ENCODE measurements at regions not wholly inside any gene's neighbourhood (a gene's known extent, or its start where the extent isn't known, plus 50 kb on each side); places are given as distances from the start of the nearest gene placed in this dataset.

- H3K27me3 ChIP-seq (ENCODE audit: control insufficient read depth, insufficient read depth, low read length): no peaks in the 10 kb centered on the region
- no peak for DNase-seq (ENCODE audit: low read depth)
- ChIA-PET POLR2A (no interaction called here), CTCF (no interaction called here)
- TF ChIP-seq, protein P1, sequence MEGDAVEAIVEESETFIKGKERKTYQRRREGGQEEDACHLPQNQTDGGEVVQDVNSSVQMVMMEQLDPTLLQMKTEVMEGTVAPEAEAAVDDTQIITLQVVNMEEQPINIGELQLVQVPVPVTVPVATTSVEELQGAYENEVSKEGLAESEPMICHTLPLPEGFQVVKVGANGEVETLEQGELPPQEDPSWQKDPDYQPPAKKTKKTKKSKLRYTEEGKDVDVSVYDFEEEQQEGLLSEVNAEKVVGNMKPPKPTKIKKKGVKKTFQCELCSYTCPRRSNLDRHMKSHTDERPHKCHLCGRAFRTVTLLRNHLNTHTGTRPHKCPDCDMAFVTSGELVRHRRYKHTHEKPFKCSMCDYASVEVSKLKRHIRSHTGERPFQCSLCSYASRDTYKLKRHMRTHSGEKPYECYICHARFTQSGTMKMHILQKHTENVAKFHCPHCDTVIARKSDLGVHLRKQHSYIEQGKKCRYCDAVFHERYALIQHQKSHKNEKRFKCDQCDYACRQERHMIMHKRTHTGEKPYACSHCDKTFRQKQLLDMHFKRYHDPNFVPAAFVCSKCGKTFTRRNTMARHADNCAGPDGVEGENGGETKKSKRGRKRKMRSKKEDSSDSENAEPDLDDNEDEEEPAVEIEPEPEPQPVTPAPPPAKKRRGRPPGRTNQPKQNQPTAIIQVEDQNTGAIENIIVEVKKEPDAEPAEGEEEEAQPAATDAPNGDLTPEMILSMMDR (IDR thresholded peaks at IDR 0.05; ENCODE audit: insufficient read depth, low read depth, low read length): no peak
- H3K4me3 ChIP-seq (ENCODE audit: low read depth, low read length): no peak overlapping the region
- no peaks in the 10 kb centered on the region for H3K36me3 ChIP-seq (ENCODE audit: control insufficient read depth, insufficient read depth, low read length)
Measured at GRCh38 chr11:131295986-131296385, 74.4 kb upstream of the NTM start.

DNA sequence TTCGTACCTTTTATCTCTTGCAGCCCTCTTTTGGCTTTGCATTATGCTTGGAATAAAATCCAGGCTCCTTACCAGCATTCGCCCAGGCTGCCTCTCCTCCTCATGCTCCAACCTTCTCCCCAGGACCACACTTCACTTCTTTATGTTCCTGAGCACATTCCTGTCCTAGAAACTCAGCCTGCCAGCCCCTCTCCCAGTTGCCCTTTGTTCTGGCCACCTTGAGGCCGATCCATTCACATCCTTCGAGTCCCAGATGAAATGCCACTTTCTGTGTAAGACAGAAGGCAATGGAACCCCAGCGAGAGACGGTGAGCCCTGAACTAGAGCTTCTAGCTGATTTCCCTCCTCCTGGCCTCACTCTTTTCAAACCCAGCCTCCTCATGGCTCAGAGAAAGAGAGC is 73.0 kb upstream of the NTM start:
- TF ChIP-seq, protein P1 (IDR thresholded peaks at IDR 0.05; ENCODE audit: insufficient read depth, low read depth, low read length): no peak
- Histone ChIP-seq H3K36me3 (ENCODE audit: control insufficient read depth, insufficient read depth, low read length) (no peaks in the 10 kb centered on the region), H3K27me3 (ENCODE audit: control insufficient read depth, insufficient read depth, low read length) (no peaks in the 10 kb centered on the region), H3K4me3 (ENCODE audit: low read depth, low read length) (no peak overlapping the region)
- ChIA-PET CTCF (interaction anchor here (0.8 kb wide), 1 partner anchor 233 kb away, joined by 3 read pairs; no protein-coding TSS in a partner anchor), POLR2A (no interaction called here)
- no peak for DNase-seq (ENCODE audit: low read depth)

GRCh38 chr11:131299598-131300438 is 70.6 kb upstream of the NTM start:
- Histone ChIP-seq H3K36me3 (ENCODE audit: control insufficient read depth, insufficient read depth, low read length) (no peaks in the 10 kb centered on the region), H3K4me3 (ENCODE audit: low read depth, low read length) (no peak overlapping the region), H3K27me3 (ENCODE audit: control insufficient read depth, insufficient read depth, low read length) (no peaks in the 10 kb centered on the region)
- CTCF ChIA-PET: no interaction called here
- TF ChIP-seq, protein P1 (IDR thresholded peaks at IDR 0.05; ENCODE audit: insufficient read depth, low read depth, low read length): no peak
- no peak for DNase-seq (ENCODE audit: low read depth)
- POLR2A ChIA-PET: no interaction called here

DNA sequence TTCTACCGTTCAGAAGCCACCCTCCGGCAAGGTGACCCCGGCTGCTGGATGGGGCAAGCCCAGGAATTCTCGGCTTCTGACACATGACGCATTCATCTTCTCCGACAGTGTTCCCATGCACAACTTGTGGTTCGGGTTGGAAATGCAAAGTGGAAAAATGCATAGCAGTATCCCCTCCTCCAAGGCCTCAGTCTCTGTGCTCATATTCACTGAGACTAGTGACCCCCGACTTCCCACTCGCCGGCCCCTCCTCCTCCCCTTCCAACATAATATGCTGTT is 70.0 kb upstream of the NTM start:
- ChIA-PET POLR2A (no interaction called here), CTCF (no interaction called here)
- Histone ChIP-seq H3K36me3 (ENCODE audit: control insufficient read depth, insufficient read depth, low read length) (no peaks in the 10 kb centered on the region), H3K27me3 (ENCODE audit: control insufficient read depth, insufficient read depth, low read length) (no peaks in the 10 kb centered on the region), H3K4me3 (ENCODE audit: low read depth, low read length) (no peak overlapping the region)
- TF ChIP-seq, protein P1 (IDR thresholded peaks at IDR 0.05; ENCODE audit: insufficient read depth, low read depth, low read length): no peak
- no peak for DNase-seq (ENCODE audit: low read depth)

GRCh38 chr11:131301306-131301705 is 69.1 kb upstream of the NTM start:
- no peaks in the 10 kb centered on the region for H3K27me3 ChIP-seq (ENCODE audit: control insufficient read depth, insufficient read depth, low read length)
- H3K36me3 ChIP-seq (ENCODE audit: control insufficient read depth, insufficient read depth, low read length): no peaks in the 10 kb centered on the region
- CTCF ChIA-PET: no interaction called here
- POLR2A ChIA-PET: no interaction called here
- DNase-seq (ENCODE audit: low read depth): no peak
- TF ChIP-seq, protein P1 (IDR thresholded peaks at IDR 0.05; ENCODE audit: insufficient read depth, low read depth, low read length): no peak
- H3K4me3 ChIP-seq (ENCODE audit: low read depth, low read length): no peak overlapping the region
